GM12872 (cell line): ENCODE measurements at regions not wholly inside any gene's neighbourhood (a gene's known extent, or its start where the extent isn't known, plus 50 kb on each side); places are given as distances from the start of the nearest gene placed in this dataset.

Experiments used
- CTCF ChIP-seq: IDR thresholded peaks from 3 replicates; pipeline ENCODE4 v1.5.1; 2011; ENCODE audit warnings: low read depth, mild to moderate bottlenecking, low read length, moderate library complexity; ENCODE audit not compliant: insufficient read depth

DNA sequence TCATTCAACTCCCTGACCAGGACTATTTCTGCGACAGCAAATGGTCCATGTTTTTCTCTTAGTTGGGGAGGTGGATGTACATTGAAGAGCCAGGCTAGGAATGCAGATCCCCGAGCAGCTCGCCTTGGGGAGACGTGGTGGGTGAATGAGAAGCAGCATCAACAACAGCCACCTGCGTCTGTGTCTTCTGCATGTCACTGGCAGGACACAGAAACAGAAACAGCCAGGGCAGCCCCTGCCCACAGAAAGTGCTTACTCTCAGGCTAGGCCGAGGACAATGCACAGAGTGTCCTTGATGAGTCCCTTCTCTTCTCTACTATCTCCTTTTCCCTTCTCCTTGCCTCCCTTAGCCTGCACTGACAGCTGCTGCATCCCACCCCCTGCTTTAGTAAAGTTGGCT lies 541.9 kb upstream of the CADM1 start:
- no peak for TF ChIP-seq CTCF

- TF ChIP-seq CTCF: no peak
Observed at GRCh38 chr11:116044941-116045340, 540.7 kb upstream of the CADM1 start.

GRCh38 chr11:116044520-116044919 lies 540.3 kb upstream of the CADM1 start:
- TF ChIP-seq CTCF: no peak

- TF ChIP-seq CTCF: no peak
Observed at GRCh38 chr11:116043857-116044256, 539.6 kb upstream of the CADM1 start.

DNA sequence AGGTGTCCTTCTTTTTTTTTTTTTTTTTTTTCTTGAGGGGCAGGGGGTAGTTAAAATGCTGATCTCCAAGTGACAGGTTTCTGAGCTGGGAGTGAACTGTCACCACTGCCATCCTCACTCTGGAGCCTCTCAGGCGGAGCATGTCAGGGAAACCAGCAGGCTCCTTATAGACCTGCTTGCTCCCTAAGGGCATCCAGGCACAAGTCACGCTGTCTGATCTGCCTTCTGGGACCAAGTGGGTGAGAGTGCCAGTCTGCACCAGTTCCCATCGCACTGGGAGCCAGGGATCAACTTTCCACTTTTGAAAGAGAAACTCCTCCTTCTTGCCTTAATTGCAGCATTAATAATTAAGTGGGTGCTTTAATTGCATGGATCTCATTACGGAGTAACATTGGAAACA lies 537.9 kb upstream of the CADM1 start:
- no peak for TF ChIP-seq CTCF

DNA sequence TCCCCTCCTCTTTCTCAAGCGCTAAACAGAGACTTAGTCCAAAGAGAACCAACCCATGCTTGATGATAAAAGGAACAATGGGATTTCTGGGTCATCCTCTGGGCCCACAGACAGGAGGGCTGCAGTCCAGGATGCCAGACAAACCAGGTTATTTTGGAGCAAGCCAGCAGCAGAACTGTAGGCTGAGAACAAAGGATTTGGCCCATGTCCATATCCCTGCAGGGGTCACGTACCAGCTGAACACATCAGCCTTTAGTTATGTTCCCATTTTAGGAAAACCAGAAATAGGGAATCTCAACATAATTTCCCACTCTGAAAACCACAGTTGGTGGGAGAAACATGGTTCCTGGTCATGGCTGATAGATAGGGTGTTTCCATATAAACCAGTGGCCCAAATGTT lies 533.6 kb upstream of the CADM1 start:
- no peak for TF ChIP-seq CTCF

DNA sequence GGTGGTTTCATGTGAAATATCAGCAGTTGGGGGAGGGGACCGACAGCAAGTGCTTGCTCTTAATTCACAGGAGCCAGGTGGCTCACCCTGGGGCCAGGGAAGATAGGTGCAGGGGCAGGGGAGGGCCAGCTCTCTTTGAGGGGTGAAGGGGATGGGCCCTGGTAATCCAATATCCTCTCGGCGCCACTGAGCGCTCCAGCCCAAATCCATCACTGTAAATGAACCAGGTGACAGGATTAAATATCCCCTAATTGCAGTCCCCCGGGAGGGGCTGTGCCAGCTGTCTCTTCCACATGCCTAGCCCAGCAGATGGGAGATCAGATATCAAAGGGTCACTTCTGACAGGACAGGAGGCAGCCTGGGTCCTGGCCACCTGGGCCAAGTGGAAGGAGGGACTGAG lies 531.8 kb upstream of the CADM1 start:
- TF ChIP-seq CTCF: no peak

- TF ChIP-seq CTCF: no peak
Observed at GRCh38 chr11:116033931-116034553, 529.8 kb upstream of the CADM1 start.
